HL-60 (cell line): ENCODE measurements at regions not wholly inside any gene's neighbourhood (a gene's known extent, or its start where the extent isn't known, plus 50 kb on each side); places are given as distances from the start of the nearest gene placed in this dataset.

Experiments
- CTCF ChIP-seq: IDR thresholded peaks from one replicate; pipeline ENCODE4 v1.5.1; 2011; ENCODE audit warnings: low read length, control low read depth, inconsistent platforms; ENCODE audit not compliant: insufficient read depth
- POLR2AphosphoS5 ChIP-seq: IDR thresholded peaks from 2 replicates; pipeline ENCODE4 v1.6.1; 2012; ENCODE audit warnings: low read depth

GRCh38 chr5:167965710-167966109, 325.7 kb upstream of the WWC1 start:
- TF ChIP-seq CTCF (no peak), POLR2AphosphoS5 (no peak)
